Stimulated activated naive B cell treated with anti-CD40 and anti-IgM and Interleukin-4, amounts not matched to agents 10 μg/mL and 1 μg/mL and 100 μg/mL, for 72 hours (primary cell): ENCODE measurements at regions not wholly inside any gene's neighbourhood (a gene's known extent, or its start where the extent isn't known, plus 50 kb on each side); places are given as distances from the start of the nearest gene placed in this dataset.

Experiments
- ATAC-seq, 2 donors: fragments of 150-1000 bp; cut with Tn5 transposase; replicated peaks; 2 replicates each; pipeline ENCODE4 v1.10.0; 2021; ENCODE audit warnings: moderate library complexity in 1 of 2
- DNase-seq: peaks from one replicate; pipeline ENCODE4 v3.0.0; 2021
- H3K27ac Mint-ChIP-seq: one replicate; pipeline ENCODE4 v1.8.0; 2022; ENCODE audit warnings: mild to moderate bottlenecking, mixed read lengths
- H3K27me3 Mint-ChIP-seq, 2 donors: one replicate each; pipeline ENCODE4 v1.8.0; 2022; ENCODE audit warnings: mixed read lengths in 2 of 2
- H3K36me3 Mint-ChIP-seq, 2 donors: one replicate each; pipeline ENCODE4 v1.8.0; 2022; ENCODE audit warnings: mixed read lengths in 2 of 2, mild to moderate bottlenecking in 1 of 2
- H3K4me1 Mint-ChIP-seq, 2 donors: one replicate each; pipeline ENCODE4 v1.8.0; 2022; ENCODE audit warnings: mixed read lengths in 2 of 2, mild to moderate bottlenecking in 1 of 2
- H3K4me3 Mint-ChIP-seq, 2 donors: one replicate each; pipeline ENCODE4 v1.8.0; 2022; ENCODE audit warnings: mild to moderate bottlenecking in 2 of 2, mixed read lengths in 2 of 2, moderate library complexity in 1 of 2
- H3K9me3 Mint-ChIP-seq, 2 donors: one replicate each; pipeline ENCODE4 v1.8.0; 2022; ENCODE audit warnings: mixed read lengths in 2 of 2, mild to moderate bottlenecking in 1 of 2

GRCh38 chr1:234983564-234984238, 144.9 kb downstream of the TOMM20 start:
- Mint-ChIP-seq H3K4me3 (no peak overlapping the region), H3K27me3 (no peaks in the 10 kb centered on the region), H3K36me3 (peaks cover 0 to 7% of the 10 kb centered on the region in 2 donors), H3K4me1 (peaks cover 56 to 86% of the 10 kb centered on the region in 2 donors), H3K27ac (peak overlapping the region; percentile 85), H3K9me3 (no peaks in the 10 kb centered on the region)
- DNase-seq, result no peak
- ATAC-seq, result no peak

DNA sequence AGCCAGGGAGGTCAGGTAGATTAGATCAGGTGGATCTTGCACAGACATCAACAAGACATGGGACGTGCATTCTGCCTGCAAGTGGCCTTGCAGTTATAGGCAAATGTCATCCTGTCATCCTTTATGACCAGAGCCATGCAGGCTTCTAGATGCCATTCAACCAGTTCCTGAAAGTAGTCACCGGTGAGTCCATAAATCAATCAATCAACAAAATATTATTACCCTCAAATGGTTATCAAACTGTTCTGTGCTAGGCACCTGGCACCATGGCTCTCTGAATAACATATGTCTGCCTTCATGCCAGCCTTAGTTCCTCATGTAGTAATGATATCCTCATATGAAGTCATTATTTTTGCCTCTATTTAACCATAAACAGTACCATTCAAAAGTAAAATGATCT, 146.9 kb downstream of the TOMM20 start:
- DNase-seq, result no peak
- Mint-ChIP-seq H3K36me3 (peaks cover 0 to 3% of the 10 kb centered on the region in 2 donors), H3K4me1 (peaks cover 58 to 86% of the 10 kb centered on the region in 2 donors), H3K27me3 (no peaks in the 10 kb centered on the region), H3K9me3 (no peaks in the 10 kb centered on the region), H3K4me3 (peak overlapping the region in 1 of 2 donors; percentile 3), H3K27ac (peak overlapping the region; percentile 99)
- ATAC-seq, result no peak

DNA sequence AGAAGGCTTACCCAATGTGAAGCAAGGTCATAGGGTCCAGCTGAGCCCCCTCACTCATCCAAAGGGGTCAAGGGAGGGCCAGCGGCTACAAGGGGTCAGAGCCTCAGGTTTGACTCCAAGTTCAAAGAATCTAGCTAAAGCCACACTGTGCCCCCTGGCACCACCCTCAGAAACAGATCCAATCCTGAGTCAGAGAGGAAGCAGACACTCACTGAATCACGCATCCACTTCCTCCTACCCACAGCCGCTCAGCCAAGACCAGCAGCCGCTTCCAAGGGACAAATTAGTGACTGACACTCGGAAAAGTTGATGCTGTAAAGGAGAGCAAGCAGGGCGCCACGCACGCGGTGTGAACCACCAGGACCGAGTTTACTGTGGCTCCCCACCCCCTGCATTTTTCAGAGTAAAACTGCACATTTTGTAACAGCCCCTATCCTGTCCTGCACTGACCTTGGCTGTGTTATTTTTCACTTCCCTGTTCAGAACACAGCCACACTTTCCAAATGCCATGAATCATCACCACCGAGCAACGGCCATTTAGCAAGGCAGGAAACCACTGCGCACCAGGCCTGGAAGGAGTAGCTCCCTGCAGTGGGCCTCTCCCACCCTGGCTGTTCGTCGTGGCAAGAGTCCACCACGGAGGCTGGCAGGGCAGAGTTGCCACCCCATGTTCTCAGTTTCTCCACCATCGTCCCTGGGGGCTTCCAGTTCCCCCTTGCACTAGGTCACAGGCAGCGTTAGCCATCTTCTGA, 147.8 kb downstream of the TOMM20 start:
- H3K27me3 Mint-ChIP-seq, result no peaks in the 10 kb centered on the region
- H3K4me1 Mint-ChIP-seq, result peaks cover 61 to 88% of the 10 kb centered on the region in 2 donors
- H3K36me3 Mint-ChIP-seq, result peaks cover 0 to 3% of the 10 kb centered on the region in 2 donors
- ATAC-seq, result peak; percentile 71 to 72
- peak overlapping the region; percentile 99 for H3K27ac Mint-ChIP-seq
- peak overlapping the region; percentile 68 to 70 for H3K4me3 Mint-ChIP-seq
- DNase-seq, result peak; percentile 91
- H3K9me3 Mint-ChIP-seq, result no peaks in the 10 kb centered on the region

DNA sequence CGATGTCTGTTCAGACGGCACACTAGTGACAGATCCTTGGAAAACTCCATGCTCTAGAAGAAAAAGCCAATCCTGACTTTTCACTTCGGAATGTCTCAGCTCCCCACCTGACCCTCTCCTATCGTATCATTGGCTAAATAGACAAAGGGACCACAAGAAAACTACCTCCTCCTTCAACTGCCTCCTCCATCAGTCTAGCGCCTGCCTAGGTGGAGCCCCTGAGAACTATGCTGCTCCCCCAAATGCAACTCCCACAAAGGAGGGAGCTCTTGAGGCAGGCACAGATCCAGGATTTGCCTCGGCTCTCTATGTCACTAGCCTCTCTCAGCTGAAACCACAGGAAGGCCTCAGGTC, 148.4 kb downstream of the TOMM20 start:
- Mint-ChIP-seq H3K27ac (peak overlapping the region; percentile 99), H3K4me1 (peaks cover 67 to 88% of the 10 kb centered on the region in 2 donors), H3K4me3 (peak overlapping the region; percentile 68 to 70), H3K27me3 (no peaks in the 10 kb centered on the region), H3K9me3 (no peaks in the 10 kb centered on the region), H3K36me3 (peaks cover 0 to 3% of the 10 kb centered on the region in 2 donors)
- ATAC-seq, result peak in 1 of 2 donors; percentile 0
- no peak for DNase-seq

GRCh38 chr1:234979296-234980279, 149.0 kb downstream of the TOMM20 start:
- Mint-ChIP-seq H3K36me3 (peaks cover 0 to 3% of the 10 kb centered on the region in 2 donors), H3K9me3 (no peaks in the 10 kb centered on the region), H3K27me3 (no peaks in the 10 kb centered on the region), H3K27ac (peak overlapping the region; percentile 99), H3K4me3 (peak overlapping the region; percentile 74 to 77), H3K4me1 (peaks cover 71 to 88% of the 10 kb centered on the region in 2 donors)
- DNase-seq, result no peak
- no peak for ATAC-seq

GRCh38 chr1:234978397-234979295, 150.0 kb downstream of the TOMM20 start:
- H3K36me3 Mint-ChIP-seq, result no peaks in the 10 kb centered on the region
- no peaks in the 10 kb centered on the region for H3K9me3 Mint-ChIP-seq
- peak overlapping the region; percentile 99 for H3K27ac Mint-ChIP-seq
- peaks cover 67 to 82% of the 10 kb centered on the region in 2 donors for H3K4me1 Mint-ChIP-seq
- H3K27me3 Mint-ChIP-seq, result no peaks in the 10 kb centered on the region
- peak; percentile 89 for DNase-seq
- H3K4me3 Mint-ChIP-seq, result peak overlapping the region; percentile 74 to 77
- ATAC-seq, result peak; percentile 69 to 77

DNA sequence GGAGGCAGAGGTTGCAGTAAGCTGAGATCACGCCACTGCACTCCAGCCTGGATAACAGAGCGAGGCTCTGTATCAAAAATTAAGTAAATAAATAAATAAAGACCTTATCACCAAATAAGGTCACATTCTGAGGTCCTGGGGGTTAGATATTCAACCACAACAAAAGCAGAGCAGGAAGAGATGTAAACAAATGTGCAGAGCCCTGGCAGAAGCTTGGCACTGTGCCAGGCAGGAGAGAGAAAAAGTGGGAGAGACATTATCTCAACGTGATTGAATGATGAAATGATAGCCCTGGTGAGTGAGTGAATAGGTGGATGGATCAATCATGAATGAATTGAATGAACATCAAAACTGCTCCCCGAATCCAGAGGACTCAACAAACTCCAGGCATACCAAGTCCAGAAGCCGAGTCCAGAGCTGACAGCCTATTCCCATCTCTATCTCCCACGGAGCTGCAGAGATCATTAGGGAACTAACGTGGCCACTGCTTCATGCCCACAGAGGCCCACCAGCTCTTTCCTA, 150.7 kb downstream of the TOMM20 start:
- H3K4me3 Mint-ChIP-seq, result peak overlapping the region; percentile 74 to 77
- H3K9me3 Mint-ChIP-seq, result no peaks in the 10 kb centered on the region
- H3K36me3 Mint-ChIP-seq, result no peaks in the 10 kb centered on the region

DNA sequence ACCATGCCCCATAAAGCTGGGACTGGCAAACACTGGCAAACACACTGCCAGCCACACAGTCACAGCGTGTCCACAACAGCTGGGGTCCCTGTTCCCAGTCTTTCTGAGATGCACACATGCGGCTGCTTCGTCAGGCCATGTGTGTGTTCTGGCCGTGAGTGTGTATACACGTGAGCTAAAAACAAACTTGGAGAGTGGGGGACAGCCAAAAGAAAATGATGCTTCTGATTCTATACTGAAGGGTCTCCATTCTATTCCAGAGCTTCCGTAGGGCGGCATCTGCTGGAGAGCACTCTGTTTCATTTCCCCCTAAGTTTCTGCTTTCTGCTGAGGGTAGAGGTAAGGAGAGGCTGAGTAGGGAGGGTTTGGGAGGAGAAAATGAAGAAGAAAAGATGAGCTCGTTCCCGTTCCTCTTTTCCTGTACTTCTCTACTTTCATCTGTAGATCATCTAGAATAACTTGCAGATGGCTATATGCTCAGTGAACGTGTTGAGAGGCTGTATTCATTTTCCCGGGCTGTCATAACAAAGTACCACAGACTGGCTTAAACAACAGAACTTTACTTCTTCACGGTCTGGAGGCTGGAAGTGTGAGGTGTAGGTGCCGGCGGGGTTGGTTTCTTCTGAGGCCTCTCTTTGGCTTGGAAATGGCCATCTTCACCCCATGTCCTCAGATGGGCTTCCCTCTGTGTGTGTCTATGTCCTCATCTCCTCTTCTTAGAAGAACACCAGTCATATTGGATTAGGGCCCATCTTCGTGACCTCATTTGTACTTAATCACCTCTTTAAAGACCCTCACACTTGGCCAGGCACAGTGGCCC, 151.6 kb downstream of the TOMM20 start:
- Mint-ChIP-seq H3K27ac (peak overlapping the region; percentile 72), H3K27me3 (no peaks in the 10 kb centered on the region), H3K36me3 (no peaks in the 10 kb centered on the region), H3K4me1 (peaks cover 73 to 81% of the 10 kb centered on the region in 2 donors), H3K4me3 (peak overlapping the region in 1 of 2 donors; percentile 44), H3K9me3 (no peaks in the 10 kb centered on the region)
- ATAC-seq (no peak), DNase-seq (no peak)

More for the DNA sequence above, 150.7 kb downstream of the TOMM20 start:
- DNase-seq, result no peak
- no peak for ATAC-seq
- Mint-ChIP-seq H3K27ac (peak overlapping the region; percentile 99), H3K27me3 (no peaks in the 10 kb centered on the region), H3K4me1 (peaks cover 69 to 82% of the 10 kb centered on the region in 2 donors)

- Mint-ChIP-seq H3K4me3 (no peak overlapping the region), H3K4me1 (peaks cover 77 to 80% of the 10 kb centered on the region in 2 donors), H3K9me3 (no peaks in the 10 kb centered on the region), H3K36me3 (no peaks in the 10 kb centered on the region), H3K27ac (peak overlapping the region; percentile 68), H3K27me3 (no peaks in the 10 kb centered on the region)
- no peak for DNase-seq
- no peak for ATAC-seq
These were observed 152.4 kb downstream of the TOMM20 start for GRCh38 chr1:234975941-234976860.

DNA sequence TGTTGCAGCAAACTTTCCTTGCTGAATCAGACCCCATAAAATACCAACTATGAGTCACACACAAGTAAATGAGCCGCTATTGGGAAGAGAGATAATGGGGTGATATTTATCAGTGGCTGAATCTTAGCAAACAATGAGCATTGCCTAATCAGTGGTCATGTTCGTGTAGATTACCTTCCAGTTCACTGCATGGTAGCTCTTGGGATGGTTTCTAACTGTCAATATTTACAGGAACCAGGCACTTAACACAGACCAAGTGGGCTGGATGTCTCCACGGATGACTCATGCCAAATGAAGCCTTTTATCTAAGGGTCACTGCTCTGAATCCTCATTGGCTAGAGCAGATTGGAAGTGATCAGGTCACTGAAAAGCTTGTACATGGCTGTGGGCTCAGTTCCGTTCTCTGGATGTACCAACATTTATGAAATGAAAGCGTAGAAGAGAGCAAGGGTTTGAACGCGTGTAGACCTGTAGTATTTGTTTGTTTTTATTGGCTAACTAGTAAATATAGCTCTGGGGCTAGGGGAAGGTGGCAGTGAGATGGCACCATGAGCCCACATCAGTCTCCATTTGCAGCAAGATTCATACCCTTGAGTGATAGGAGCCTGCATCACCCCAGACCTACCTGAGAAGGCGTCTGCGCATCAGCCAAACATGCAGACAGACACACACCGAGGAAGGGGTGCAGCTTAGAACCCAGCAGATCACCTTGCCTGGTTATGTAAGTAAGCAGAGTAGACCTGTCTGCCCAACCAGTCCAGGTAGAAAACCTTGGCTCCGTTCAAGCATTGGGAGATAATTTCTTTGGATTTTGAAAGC, 153.3 kb downstream of the TOMM20 start:
- Mint-ChIP-seq H3K9me3 (no peaks in the 10 kb centered on the region), H3K27me3 (no peaks in the 10 kb centered on the region), H3K4me3 (no peak overlapping the region), H3K27ac (peak overlapping the region; percentile 68), H3K36me3 (no peaks in the 10 kb centered on the region), H3K4me1 (peaks cover 73 to 80% of the 10 kb centered on the region in 2 donors)
- peak; percentile 19 to 31 for ATAC-seq
- DNase-seq, result no peak
